GM12878 (cell line): ENCODE measurements at regions not wholly inside any gene's neighbourhood (a gene's known extent, or its start where the extent isn't known, plus 50 kb on each side); places are given as distances from the start of the nearest gene placed in this dataset.

Experiments used
- POLR2A ChIP-seq: IDR thresholded peaks from 2 replicates; pipeline ENCODE4 v1.6.1; 2011; ENCODE audit warnings: low read depth, mild to moderate bottlenecking, low read length
- RFX5 ChIP-seq: IDR thresholded peaks from 2 replicates; pipeline ENCODE4 v1.6.1; 2011; ENCODE audit warnings: low read depth, low read length, improper control_type of control experiment
- SP1 ChIP-seq: IDR thresholded peaks from one replicate; pipeline ENCODE4 v1.6.1; 2011; ENCODE audit warnings: low read depth, low read length
- TAF1 ChIP-seq: IDR thresholded peaks from 2 replicates; pipeline ENCODE4 v1.6.1; 2011; ENCODE audit warnings: mild to moderate bottlenecking, low read depth, low read length, borderline replicate concordance
- ZNF274 ChIP-seq: IDR thresholded peaks from one replicate; pipeline ENCODE4 v1.8.0; 2011; ENCODE audit not compliant: insufficient read length, insufficient read depth
- ZNF384 ChIP-seq: IDR thresholded peaks from 2 replicates; pipeline ENCODE4 v1.6.1; 2012; ENCODE audit warnings: low read depth, mild to moderate bottlenecking, low read length, improper control_type of control experiment, borderline replicate concordance
- TF ChIP-seq, protein P1 (sequence below), 3 experiments: IDR thresholded peaks in 2 of 3; conservative IDR thresholded peaks in 1 of 3; 2 replicates each; pipeline ENCODE4 v1.5.1; 2011; ENCODE audit warnings: low read depth in 3 of 3, low read length in 3 of 3, mild to moderate bottlenecking in 3 of 3, control low read depth in 2 of 3, moderate library complexity in 2 of 3, inconsistent platforms in 1 of 3, mixed read lengths in 1 of 3; ENCODE audit not compliant: control insufficient read depth in 2 of 3, insufficient read depth in 1 of 3; ENCODE audit errors: extremely low read depth in 1 of 3
- TF ChIP-seq, protein P2 (sequence below): fragments of 450-650 bp; IDR thresholded peaks from 2 replicates; pipeline ENCODE4 v1.6.1; 2017; ENCODE audit warnings: mild to moderate bottlenecking
- TF ChIP-seq, protein P3 (sequence below): IDR thresholded peaks from 2 replicates; pipeline ENCODE4 v1.6.1; 2012; ENCODE audit warnings: mild to moderate bottlenecking, low read depth, low read length
- TF ChIP-seq, protein P4 (sequence below): IDR thresholded peaks from 2 replicates; pipeline ENCODE4 v1.6.1; 2011; ENCODE audit warnings: low read depth, low read length, improper control_type of control experiment, borderline replicate concordance

DNA sequence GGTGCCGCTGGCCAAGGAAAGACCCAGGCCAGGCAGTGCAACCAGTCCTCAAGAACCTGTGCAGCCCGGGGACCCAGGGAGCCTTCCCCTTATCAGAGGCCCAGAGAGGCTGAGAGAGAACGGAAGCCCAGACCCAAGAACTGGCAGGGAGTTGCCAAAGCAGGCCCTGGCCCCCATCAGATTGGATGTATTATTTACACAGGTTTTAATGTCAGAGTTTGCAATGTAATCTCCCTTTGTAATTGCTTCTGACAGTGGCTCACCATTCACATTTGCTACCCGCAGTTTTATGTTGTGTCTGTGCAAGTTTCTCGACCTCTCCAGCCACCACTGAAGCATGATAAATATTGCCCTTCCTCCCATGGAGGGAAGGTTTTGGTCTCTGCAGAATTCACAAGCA, 660.9 kb downstream of the LIG4 start:
- TF ChIP-seq, protein P1, sequence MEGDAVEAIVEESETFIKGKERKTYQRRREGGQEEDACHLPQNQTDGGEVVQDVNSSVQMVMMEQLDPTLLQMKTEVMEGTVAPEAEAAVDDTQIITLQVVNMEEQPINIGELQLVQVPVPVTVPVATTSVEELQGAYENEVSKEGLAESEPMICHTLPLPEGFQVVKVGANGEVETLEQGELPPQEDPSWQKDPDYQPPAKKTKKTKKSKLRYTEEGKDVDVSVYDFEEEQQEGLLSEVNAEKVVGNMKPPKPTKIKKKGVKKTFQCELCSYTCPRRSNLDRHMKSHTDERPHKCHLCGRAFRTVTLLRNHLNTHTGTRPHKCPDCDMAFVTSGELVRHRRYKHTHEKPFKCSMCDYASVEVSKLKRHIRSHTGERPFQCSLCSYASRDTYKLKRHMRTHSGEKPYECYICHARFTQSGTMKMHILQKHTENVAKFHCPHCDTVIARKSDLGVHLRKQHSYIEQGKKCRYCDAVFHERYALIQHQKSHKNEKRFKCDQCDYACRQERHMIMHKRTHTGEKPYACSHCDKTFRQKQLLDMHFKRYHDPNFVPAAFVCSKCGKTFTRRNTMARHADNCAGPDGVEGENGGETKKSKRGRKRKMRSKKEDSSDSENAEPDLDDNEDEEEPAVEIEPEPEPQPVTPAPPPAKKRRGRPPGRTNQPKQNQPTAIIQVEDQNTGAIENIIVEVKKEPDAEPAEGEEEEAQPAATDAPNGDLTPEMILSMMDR (IDR thresholded peaks at IDR 0.05 in 2 of 3, conservative IDR thresholded peaks at IDR 0.05 in 1 of 3; ENCODE audit: control insufficient read depth in 2 of 3, extremely low read depth in 1 of 3, insufficient read depth in 1 of 3, low read depth in 3 of 3, low read length in 3 of 3): no peak
- TF ChIP-seq RFX5 (no peak), POLR2A (no peak), SP1 (no peak), ZNF384 (no peak), ZNF274 (no peak), TAF1 (no peak)
- TF ChIP-seq, protein P2, sequence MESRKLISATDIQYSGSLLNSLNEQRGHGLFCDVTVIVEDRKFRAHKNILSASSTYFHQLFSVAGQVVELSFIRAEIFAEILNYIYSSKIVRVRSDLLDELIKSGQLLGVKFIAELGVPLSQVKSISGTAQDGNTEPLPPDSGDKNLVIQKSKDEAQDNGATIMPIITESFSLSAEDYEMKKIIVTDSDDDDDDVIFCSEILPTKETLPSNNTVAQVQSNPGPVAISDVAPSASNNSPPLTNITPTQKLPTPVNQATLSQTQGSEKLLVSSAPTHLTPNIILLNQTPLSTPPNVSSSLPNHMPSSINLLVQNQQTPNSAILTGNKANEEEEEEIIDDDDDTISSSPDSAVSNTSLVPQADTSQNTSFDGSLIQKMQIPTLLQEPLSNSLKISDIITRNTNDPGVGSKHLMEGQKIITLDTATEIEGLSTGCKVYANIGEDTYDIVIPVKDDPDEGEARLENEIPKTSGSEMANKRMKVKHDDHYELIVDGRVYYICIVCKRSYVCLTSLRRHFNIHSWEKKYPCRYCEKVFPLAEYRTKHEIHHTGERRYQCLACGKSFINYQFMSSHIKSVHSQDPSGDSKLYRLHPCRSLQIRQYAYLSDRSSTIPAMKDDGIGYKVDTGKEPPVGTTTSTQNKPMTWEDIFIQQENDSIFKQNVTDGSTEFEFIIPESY: no peak
- TF ChIP-seq, protein P3, sequence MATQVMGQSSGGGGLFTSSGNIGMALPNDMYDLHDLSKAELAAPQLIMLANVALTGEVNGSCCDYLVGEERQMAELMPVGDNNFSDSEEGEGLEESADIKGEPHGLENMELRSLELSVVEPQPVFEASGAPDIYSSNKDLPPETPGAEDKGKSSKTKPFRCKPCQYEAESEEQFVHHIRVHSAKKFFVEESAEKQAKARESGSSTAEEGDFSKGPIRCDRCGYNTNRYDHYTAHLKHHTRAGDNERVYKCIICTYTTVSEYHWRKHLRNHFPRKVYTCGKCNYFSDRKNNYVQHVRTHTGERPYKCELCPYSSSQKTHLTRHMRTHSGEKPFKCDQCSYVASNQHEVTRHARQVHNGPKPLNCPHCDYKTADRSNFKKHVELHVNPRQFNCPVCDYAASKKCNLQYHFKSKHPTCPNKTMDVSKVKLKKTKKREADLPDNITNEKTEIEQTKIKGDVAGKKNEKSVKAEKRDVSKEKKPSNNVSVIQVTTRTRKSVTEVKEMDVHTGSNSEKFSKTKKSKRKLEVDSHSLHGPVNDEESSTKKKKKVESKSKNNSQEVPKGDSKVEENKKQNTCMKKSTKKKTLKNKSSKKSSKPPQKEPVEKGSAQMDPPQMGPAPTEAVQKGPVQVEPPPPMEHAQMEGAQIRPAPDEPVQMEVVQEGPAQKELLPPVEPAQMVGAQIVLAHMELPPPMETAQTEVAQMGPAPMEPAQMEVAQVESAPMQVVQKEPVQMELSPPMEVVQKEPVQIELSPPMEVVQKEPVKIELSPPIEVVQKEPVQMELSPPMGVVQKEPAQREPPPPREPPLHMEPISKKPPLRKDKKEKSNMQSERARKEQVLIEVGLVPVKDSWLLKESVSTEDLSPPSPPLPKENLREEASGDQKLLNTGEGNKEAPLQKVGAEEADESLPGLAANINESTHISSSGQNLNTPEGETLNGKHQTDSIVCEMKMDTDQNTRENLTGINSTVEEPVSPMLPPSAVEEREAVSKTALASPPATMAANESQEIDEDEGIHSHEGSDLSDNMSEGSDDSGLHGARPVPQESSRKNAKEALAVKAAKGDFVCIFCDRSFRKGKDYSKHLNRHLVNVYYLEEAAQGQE: no peak
- TF ChIP-seq, protein P4, sequence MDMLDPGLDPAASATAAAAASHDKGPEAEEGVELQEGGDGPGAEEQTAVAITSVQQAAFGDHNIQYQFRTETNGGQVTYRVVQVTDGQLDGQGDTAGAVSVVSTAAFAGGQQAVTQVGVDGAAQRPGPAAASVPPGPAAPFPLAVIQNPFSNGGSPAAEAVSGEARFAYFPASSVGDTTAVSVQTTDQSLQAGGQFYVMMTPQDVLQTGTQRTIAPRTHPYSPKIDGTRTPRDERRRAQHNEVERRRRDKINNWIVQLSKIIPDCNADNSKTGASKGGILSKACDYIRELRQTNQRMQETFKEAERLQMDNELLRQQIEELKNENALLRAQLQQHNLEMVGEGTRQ: no peak
